Transverse colon (tissue), 4 donors: ENCODE measurements at regions not wholly inside any gene's neighbourhood (a gene's known extent, or its start where the extent isn't known, plus 50 kb on each side); places are given as distances from the start of the nearest gene placed in this dataset.

ENCODE experiments used
- DNase-seq: peaks from one replicate; pipeline ENCODE4 v3.0.0-alpha.2; 2019
- H3K27ac ChIP-seq, 4 donors: fragments of 200-600 bp; sonication (generic); 2 replicates each; pipeline ENCODE4 v1.5.1; 2016 to 2018; ENCODE audit warnings: inconsistent platforms in 4 of 4
- H3K27me3 ChIP-seq: fragments of 200-600 bp; sonication (generic); 2 replicates; pipeline ENCODE4 v1.5.1; 2017; ENCODE audit warnings: inconsistent platforms
- H3K36me3 ChIP-seq, 4 donors: fragments of 200-600 bp; sonication (generic); 2 replicates each; pipeline ENCODE4 v1.5.1; 2017 to 2019; ENCODE audit warnings: inconsistent platforms in 4 of 4
- H3K4me1 ChIP-seq, 4 donors: fragments of 200-600 bp; sonication (generic); 2 replicates each; pipeline ENCODE4 v1.5.1; 2017 to 2020; ENCODE audit warnings: inconsistent platforms in 4 of 4
- H3K4me3 ChIP-seq, 4 donors: fragments of 200-600 bp; sonication (generic); 1 replicate in 1 of 4; 2 replicates in 3 of 4; pipeline versions ENCODE4 v1.5.1 to v1.6.1; 2017 to 2019; ENCODE audit warnings: inconsistent platforms in 4 of 4
- H3K9me3 ChIP-seq, 2 donors: fragments of 200-600 bp; sonication (generic); 2 replicates each; pipeline ENCODE4 v1.5.1; 2017 to 2019; ENCODE audit warnings: inconsistent platforms in 2 of 2
- CTCF ChIP-seq, 5 experiments: fragments of 200-600 bp in 3 of 5; fragments of 450-650 bp in 2 of 5; sonication (generic) in 3 of 5; IDR thresholded peaks; 1 replicate in 2 of 5; 2 replicates in 3 of 5; pipeline ENCODE4 v1.5.1; 2016 to 2017; ENCODE audit warnings: antibody characterized with exemption in 5 of 5, inconsistent platforms in 3 of 5, mild to moderate bottlenecking in 2 of 5, moderate library complexity in 1 of 5
- EP300 ChIP-seq: sonication (generic); formaldehyde crosslinking; IDR thresholded peaks from one replicate; pipeline ENCODE4 v1.6.1; 2017; ENCODE audit warnings: antibody characterized with exemption, low read depth
- POLR2A ChIP-seq: fragments of 450-650 bp; IDR thresholded peaks from one replicate; pipeline ENCODE4 v1.6.1; 2016; ENCODE audit warnings: antibody characterized with exemption, mild to moderate bottlenecking, moderate library complexity
- POLR2AphosphoS5 ChIP-seq, 3 donors: sonication (generic); formaldehyde crosslinking; IDR thresholded peaks; one replicate each; pipeline ENCODE4 v1.6.1; 2016; ENCODE audit warnings: antibody characterized with exemption in 3 of 3
- WGBS, 2 donors: methylation state at CpG; one replicate each; pipeline ENCODE4 v1.1.5; 2018; ENCODE audit warnings: low coverage in 1 of 2; 5-methylcytosine and 5-hydroxymethylcytosine counted together
- in situ Hi-C, 4 donors: fragments of 200-750 bp; cut with MboI; loops; one replicate each; pipeline versions ENCODE4 v1.15.0 to v1.15.1; 2017; ENCODE audit warnings: low sequenced_read_pairs in 3 of 4, low pct_ligation_motif_present in 1 of 4, low pct_unique_long_range_greater_than_20kb in 1 of 4
- intact Hi-C: fragments of 100-400 bp; cut with DNase I; formaldehyde crosslinking; loops from one replicate; pipeline ENCODE4 v1.15.1; 2023; ENCODE audit warnings: low total_unique reads

GRCh38 chr14:30235485-30235884 is 307.8 kb upstream of the PRKD1 start:
- H3K4me1 ChIP-seq: no peaks in the 10 kb centered on the region
- H3K4me3 ChIP-seq: no peak overlapping the region
- H3K36me3 ChIP-seq: no peaks in the 10 kb centered on the region
- intact Hi-C loops (no loop called here), in situ Hi-C loops (no loop called here)
- no peak for DNase-seq
- H3K27me3 ChIP-seq: no peaks in the 10 kb centered on the region
- WGBS, 2 donors: 84 to 100% methylated on average over 2 of the region's 2 CpGs
- H3K9me3 ChIP-seq: no peaks in the 10 kb centered on the region
- TF ChIP-seq POLR2A (no peak), CTCF (IDR thresholded peaks at IDR 0.05) (no peak)
- H3K27ac ChIP-seq: no peak overlapping the region

GRCh38 chr14:30238936-30239335 is 311.3 kb upstream of the PRKD1 start:
- WGBS, 2 donors: 86 to 100% methylated on average over 3 to 4 of the region's 4 CpGs
- intact Hi-C loops: no loop called here
- no peak for TF ChIP-seq EP300
- TF ChIP-seq POLR2A: no peak
- TF ChIP-seq CTCF (IDR thresholded peaks at IDR 0.05): no peak
- no peak for TF ChIP-seq POLR2AphosphoS5 (IDR thresholded peaks at IDR 0.05)

DNA sequence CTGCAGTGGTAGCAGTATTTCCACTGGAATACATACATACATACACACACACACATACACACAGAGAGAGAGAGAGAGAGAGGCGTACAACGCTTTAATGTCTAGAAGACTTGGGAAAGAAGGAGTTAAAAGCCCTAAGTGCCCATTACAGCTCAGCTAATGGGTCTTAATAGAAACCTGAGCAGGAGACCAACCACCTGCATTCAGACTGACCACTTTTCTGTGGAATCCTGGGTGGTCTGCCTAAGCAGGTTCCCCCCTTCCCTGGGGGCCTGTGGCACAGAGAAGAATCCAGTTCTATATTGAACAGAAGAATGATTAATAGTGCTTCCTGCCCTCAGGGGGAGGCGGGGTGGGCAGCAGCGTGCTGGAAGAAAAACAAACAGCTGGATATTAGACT is 312.4 kb upstream of the PRKD1 start:
- H3K4me3 ChIP-seq: no peak overlapping the region
- no peaks in the 10 kb centered on the region for H3K9me3 ChIP-seq
- H3K4me1 ChIP-seq: no peaks in the 10 kb centered on the region
- no peak for DNase-seq
- intact Hi-C loops: no loop called here
- H3K27ac ChIP-seq: no peak overlapping the region
- no peaks in the 10 kb centered on the region for H3K36me3 ChIP-seq
- WGBS, 2 donors: 63 to 81% methylated on average over 3 to 4 of the region's 4 CpGs
- H3K27me3 ChIP-seq: no peaks in the 10 kb centered on the region
- TF ChIP-seq POLR2A (no peak), POLR2AphosphoS5 (IDR thresholded peaks at IDR 0.05) (no peak), EP300 (no peak), CTCF (IDR thresholded peaks at IDR 0.05) (no peak)
- in situ Hi-C loops: no loop called here

More at GRCh38 chr14:30238936-30239335, 311.3 kb upstream of the PRKD1 start:
- H3K4me1 ChIP-seq: no peaks in the 10 kb centered on the region
- H3K4me3 ChIP-seq: no peak overlapping the region
- no peaks in the 10 kb centered on the region for H3K36me3 ChIP-seq
- H3K27ac ChIP-seq: no peak overlapping the region
- in situ Hi-C loops: no loop called here
- no peaks in the 10 kb centered on the region for H3K9me3 ChIP-seq
- no peaks in the 10 kb centered on the region for H3K27me3 ChIP-seq
- no peak for DNase-seq

DNA sequence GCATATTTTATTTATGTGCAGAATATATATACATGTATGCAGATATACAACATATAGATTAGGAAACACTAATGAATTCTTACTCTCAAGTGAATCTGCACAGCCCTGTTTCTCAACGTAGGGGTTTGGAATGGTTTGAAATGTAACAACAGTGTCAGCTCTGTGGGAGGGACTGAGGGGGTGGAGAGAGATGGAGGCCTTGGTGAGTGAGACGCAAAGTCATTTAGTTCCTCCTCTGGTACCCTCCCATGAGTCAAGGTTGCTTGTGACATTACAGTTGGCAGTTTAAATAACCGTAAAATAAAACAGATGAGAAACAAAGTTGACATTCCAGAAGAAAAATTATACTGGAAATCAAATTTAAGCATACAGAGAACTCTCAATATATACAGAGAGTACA is 313.0 kb upstream of the PRKD1 start:
- 50 to 68% methylated on average over 3 of the region's 3 CpGs for WGBS, 2 donors
- in situ Hi-C loops: no loop called here
- intact Hi-C loops: no loop called here
- TF ChIP-seq POLR2A (no peak), EP300 (no peak), CTCF (IDR thresholded peaks at IDR 0.05) (no peak), POLR2AphosphoS5 (IDR thresholded peaks at IDR 0.05) (no peak)
- no peak for DNase-seq
- Histone ChIP-seq H3K9me3 (no peaks in the 10 kb centered on the region), H3K27me3 (no peaks in the 10 kb centered on the region), H3K27ac (no peak overlapping the region), H3K36me3 (no peaks in the 10 kb centered on the region), H3K4me1 (no peaks in the 10 kb centered on the region), H3K4me3 (no peak overlapping the region)
